BLaER1 treated with 17β-estradiol and CSF1 and Interleukin-3, amounts not matched to agents 10 nM and 100 nM (cell line): ENCODE measurements at regions not wholly inside any gene's neighbourhood (a gene's known extent, or its start where the extent isn't known, plus 50 kb on each side); places are given as distances from the start of the nearest gene placed in this dataset.

ENCODE experiments used
- H3K27ac ChIP-seq, 11 experiments: shearing (Covaris generic); formaldehyde crosslinking; 2 replicates each; pipeline ENCODE4 v1.8.1; 2022
- H3K27me3 ChIP-seq, 11 experiments: shearing (Covaris generic); formaldehyde crosslinking; 2 replicates each; pipeline ENCODE4 v1.8.1; 2022
- H3K36me3 ChIP-seq, 11 experiments: shearing (Covaris generic); formaldehyde crosslinking; 2 replicates each; pipeline ENCODE4 v1.8.1; 2022
- H3K4me1 ChIP-seq, 10 experiments: shearing (Covaris generic); formaldehyde crosslinking; 2 replicates each; pipeline ENCODE4 v1.8.1; 2022
- H3K4me2 ChIP-seq, 11 experiments: shearing (Covaris generic); formaldehyde crosslinking; 2 replicates each; pipeline ENCODE4 v1.8.1; 2022
- H3K4me3 ChIP-seq, 10 experiments: shearing (Covaris generic); formaldehyde crosslinking; 2 replicates each; pipeline ENCODE4 v1.8.1; 2022
- H3K9ac ChIP-seq, 11 experiments: shearing (Covaris generic); formaldehyde crosslinking; 2 replicates each; pipeline ENCODE4 v1.8.1; 2022
- H3K9me3 ChIP-seq, 11 experiments: shearing (Covaris generic); formaldehyde crosslinking; replicated peaks in 1 of 11; 2 replicates each; pipeline ENCODE4 v1.8.1; 2022
- H4K20me1 ChIP-seq, 11 experiments: shearing (Covaris generic); formaldehyde crosslinking; 2 replicates each; pipeline ENCODE4 v1.8.1; 2022
- Cebpa-rat ChIP-seq, 11 experiments: shearing (Covaris generic); IDR thresholded peaks; 2 replicates each; pipeline ENCODE4 v1.8.1; 2022

- Histone ChIP-seq H3K4me1 (peaks cover 0 to 8% (median 0%) of the 10 kb centered on the region in 10 experiments; a peak in 2 of 20 replicates), H3K9ac (no peak overlapping the region), H4K20me1 (no peaks in the 10 kb centered on the region), H3K4me3 (no peak overlapping the region), H3K27ac (no peak overlapping the region), H3K9me3 (peaks cover 9 to 15% (median 13%) of the 10 kb centered on the region in 11 experiments), H3K36me3 (0 out of 22 replicates have a peak, but pooled peaks cover 0 to 3% (median 0%) of the 10 kb centered on the region in 11 experiments), H3K27me3 (peaks cover 0 to 12% (median 0%) of the 10 kb centered on the region in 11 experiments; a peak in 2 of 22 replicates), H3K4me2 (no peak overlapping the region)
- TF ChIP-seq Cebpa-rat (IDR thresholded peaks at IDR 0.05) = no peak
Observed at GRCh38 chr6:48419992-48420391, 309.0 kb upstream of the PTCHD4 start.

- no peak for TF ChIP-seq Cebpa-rat (IDR thresholded peaks at IDR 0.05)
- no peak overlapping the region for H3K9ac ChIP-seq
- H3K4me3 ChIP-seq = no peak overlapping the region
- H4K20me1 ChIP-seq = no peaks in the 10 kb centered on the region
- peaks cover 8 to 11% (median 9%) of the 10 kb centered on the region in 11 experiments for H3K9me3 ChIP-seq
- peaks cover 0 to 8% (median 0%) of the 10 kb centered on the region in 10 experiments; a peak in 2 of 20 replicates for H3K4me1 ChIP-seq
- no peak overlapping the region for H3K4me2 ChIP-seq
- 0 out of 22 replicates have a peak, but pooled peaks cover 0 to 3% (median 0%) of the 10 kb centered on the region in 11 experiments for H3K36me3 ChIP-seq
- H3K27me3 ChIP-seq = peaks cover 0 to 12% (median 0%) of the 10 kb centered on the region in 11 experiments; a peak in 2 of 22 replicates
- H3K27ac ChIP-seq = no peak overlapping the region
Observed at GRCh38 chr6:48417927-48418326, 306.9 kb upstream of the PTCHD4 start.

GRCh38 chr6:48412656-48413055 lies 301.7 kb upstream of the PTCHD4 start:
- Histone ChIP-seq H3K4me2 (no peak overlapping the region), H3K9me3 (no peaks in the 10 kb centered on the region), H3K4me3 (no peak overlapping the region), H3K27ac (no peak overlapping the region), H3K9ac (no peak overlapping the region), H4K20me1 (no peaks in the 10 kb centered on the region), H3K27me3 (no peaks in the 10 kb centered on the region), H3K4me1 (no peaks in the 10 kb centered on the region), H3K36me3 (no peaks in the 10 kb centered on the region)
- no peak for TF ChIP-seq Cebpa-rat (IDR thresholded peaks at IDR 0.05)

- Histone ChIP-seq H3K36me3 (no peaks in the 10 kb centered on the region), H3K9me3 (peaks cover 0 to 11% (median 0%) of the 10 kb centered on the region in 11 experiments; a peak in 6 of 22 replicates), H3K4me1 (no peaks in the 10 kb centered on the region), H3K27me3 (no peaks in the 10 kb centered on the region), H3K4me2 (no peak overlapping the region), H4K20me1 (no peaks in the 10 kb centered on the region), H3K4me3 (no peak overlapping the region), H3K9ac (no peak overlapping the region), H3K27ac (no peak overlapping the region)
- TF ChIP-seq Cebpa-rat (IDR thresholded peaks at IDR 0.05) = no peak
Observed at GRCh38 chr6:48404927-48405326, 293.9 kb upstream of the PTCHD4 start.

- H3K4me1 ChIP-seq = no peaks in the 10 kb centered on the region
- no peak overlapping the region for H3K4me2 ChIP-seq
- no peaks in the 10 kb centered on the region for H3K36me3 ChIP-seq
- H3K27me3 ChIP-seq = no peaks in the 10 kb centered on the region
- H3K27ac ChIP-seq = no peak overlapping the region
- no peak for TF ChIP-seq Cebpa-rat (IDR thresholded peaks at IDR 0.05)
- no peak overlapping the region for H3K4me3 ChIP-seq
- H4K20me1 ChIP-seq = no peaks in the 10 kb centered on the region
- H3K9me3 ChIP-seq = peaks cover 0 to 11% (median 0%) of the 10 kb centered on the region in 11 experiments; a peak in 6 of 22 replicates
- no peak overlapping the region for H3K9ac ChIP-seq
Observed at GRCh38 chr6:48403587-48403986, 292.6 kb upstream of the PTCHD4 start.

- Histone ChIP-seq H3K36me3 (no peaks in the 10 kb centered on the region), H3K4me2 (no peak overlapping the region), H4K20me1 (no peaks in the 10 kb centered on the region), H3K4me1 (no peaks in the 10 kb centered on the region), H3K27ac (no peak overlapping the region), H3K9ac (no peak overlapping the region), H3K27me3 (no peaks in the 10 kb centered on the region), H3K4me3 (no peak overlapping the region), H3K9me3 (peaks cover 0 to 11% (median 0%) of the 10 kb centered on the region in 11 experiments; a peak in 6 of 22 replicates)
- no peak for TF ChIP-seq Cebpa-rat (IDR thresholded peaks at IDR 0.05)
Observed at GRCh38 chr6:48401016-48401415, 290.0 kb upstream of the PTCHD4 start.

- H3K4me3 ChIP-seq = no peak overlapping the region
- no peak for TF ChIP-seq Cebpa-rat (IDR thresholded peaks at IDR 0.05)
Observed at GRCh38 chr6:48397887-48398286, 286.9 kb upstream of the PTCHD4 start.

GRCh38 chr6:48389146-48390043 lies 278.4 kb upstream of the PTCHD4 start:
- H3K27me3 ChIP-seq = no peaks in the 10 kb centered on the region
- no peaks in the 10 kb centered on the region for H3K36me3 ChIP-seq
- H3K27ac ChIP-seq = no peak overlapping the region
- no peaks in the 10 kb centered on the region for H3K4me1 ChIP-seq
- no peak overlapping the region for H3K4me3 ChIP-seq
- no peak overlapping the region for H3K9ac ChIP-seq
- no peak for TF ChIP-seq Cebpa-rat (IDR thresholded peaks at IDR 0.05)
- no peak overlapping the region for H3K4me2 ChIP-seq
- peaks cover 0 to 10% (median 0%) of the 10 kb centered on the region in 11 experiments; a peak in 5 of 22 replicates for H3K9me3 ChIP-seq
- no peaks in the 10 kb centered on the region for H4K20me1 ChIP-seq

More at GRCh38 chr6:48397887-48398286, 286.9 kb upstream of the PTCHD4 start:
- no peak overlapping the region for H3K27ac ChIP-seq
- H3K27me3 ChIP-seq = no peaks in the 10 kb centered on the region
- H3K9ac ChIP-seq = no peak overlapping the region
- H3K9me3 ChIP-seq = peaks cover 0 to 8% (median 0%) of the 10 kb centered on the region in 11 experiments; a peak in 1 of 22 replicates
- no peaks in the 10 kb centered on the region for H4K20me1 ChIP-seq
- H3K4me2 ChIP-seq = no peak overlapping the region
- no peaks in the 10 kb centered on the region for H3K36me3 ChIP-seq
- no peaks in the 10 kb centered on the region for H3K4me1 ChIP-seq

- Histone ChIP-seq H3K27me3 (no peaks in the 10 kb centered on the region), H3K4me2 (no peak overlapping the region), H3K4me1 (no peaks in the 10 kb centered on the region), H4K20me1 (no peaks in the 10 kb centered on the region), H3K9ac (no peak overlapping the region), H3K36me3 (no peaks in the 10 kb centered on the region), H3K27ac (no peak overlapping the region), H3K9me3 (peaks cover 0 to 8% (median 0%) of the 10 kb centered on the region in 11 experiments; a peak in 5 of 22 replicates), H3K4me3 (no peak overlapping the region)
- TF ChIP-seq Cebpa-rat (IDR thresholded peaks at IDR 0.05) = no peak
Observed at GRCh38 chr6:48388044-48388443, 277.0 kb upstream of the PTCHD4 start.
